Mucosa of rectum (tissue), 2 donors: ENCODE measurements at regions not wholly inside any gene's neighbourhood (a gene's known extent, or its start where the extent isn't known, plus 50 kb on each side); places are given as distances from the start of the nearest gene placed in this dataset.

ENCODE experiments used
- H3K27ac ChIP-seq, 2 donors: one replicate each; pipeline ENCODE4 v1.7.0; 2013; ENCODE audit warnings: inconsistent platforms in 2 of 2, low read depth in 2 of 2, low read length in 2 of 2
- H3K27me3 ChIP-seq, 2 donors: one replicate each; pipeline ENCODE4 v1.7.0; 2013; ENCODE audit warnings: low read length in 2 of 2; ENCODE audit not compliant: control insufficient read depth in 2 of 2, insufficient read depth in 2 of 2
- H3K36me3 ChIP-seq, 2 donors: one replicate each; pipeline ENCODE4 v1.7.0; 2013; ENCODE audit warnings: low read length in 2 of 2; ENCODE audit not compliant: control insufficient read depth in 2 of 2, insufficient read depth in 2 of 2
- H3K4me1 ChIP-seq, 2 donors: one replicate each; pipeline ENCODE4 v1.7.0; 2013; ENCODE audit warnings: low read length in 2 of 2, mild to moderate bottlenecking in 1 of 2; ENCODE audit not compliant: control insufficient read depth in 2 of 2, insufficient read depth in 2 of 2
- H3K4me3 ChIP-seq, 2 donors: one replicate each; pipeline ENCODE4 v1.7.0; 2013; ENCODE audit warnings: low read length in 2 of 2
- H3K9ac ChIP-seq, 2 donors: one replicate each; pipeline ENCODE4 v1.7.0; 2013; ENCODE audit warnings: low read length in 2 of 2, low read depth in 1 of 2, mild to moderate bottlenecking in 1 of 2
- H3K9me3 ChIP-seq, 2 donors: one replicate each; pipeline ENCODE4 v1.7.0; 2013; ENCODE audit warnings: low read length in 2 of 2; ENCODE audit not compliant: control insufficient read depth in 2 of 2
- donor health status: healthy.
- donor health status: Normal muscosa, but diverticular disease.

GRCh38 chr13:50588491-50589130 lies 254.9 kb downstream of the DLEU7 start:
- Histone ChIP-seq H3K4me3 (no peak overlapping the region), H3K27me3 (no peaks in the 10 kb centered on the region), H3K9me3 (no peaks in the 10 kb centered on the region), H3K36me3 (no peaks in the 10 kb centered on the region), H3K27ac (no peak overlapping the region), H3K4me1 (no peaks in the 10 kb centered on the region), H3K9ac (no peak overlapping the region)

GRCh38 chr13:50589139-50589538 lies 254.4 kb downstream of the DLEU7 start:
- Histone ChIP-seq H3K4me3 (no peak overlapping the region), H3K4me1 (no peaks in the 10 kb centered on the region), H3K27ac (no peak overlapping the region)

GRCh38 chr13:50589651-50590054 lies 253.8 kb downstream of the DLEU7 start:
- Histone ChIP-seq H3K4me1 (no peaks in the 10 kb centered on the region), H3K36me3 (no peaks in the 10 kb centered on the region), H3K9ac (no peak overlapping the region), H3K27me3 (no peaks in the 10 kb centered on the region), H3K27ac (no peak overlapping the region), H3K4me3 (no peak overlapping the region), H3K9me3 (no peaks in the 10 kb centered on the region)

More at GRCh38 chr13:50589139-50589538, 254.4 kb downstream of the DLEU7 start:
- Histone ChIP-seq H3K36me3 (no peaks in the 10 kb centered on the region), H3K9ac (no peak overlapping the region), H3K27me3 (no peaks in the 10 kb centered on the region), H3K9me3 (no peaks in the 10 kb centered on the region)

GRCh38 chr13:50592412-50593155 lies 250.9 kb downstream of the DLEU7 start:
- Histone ChIP-seq H3K36me3 (no peaks in the 10 kb centered on the region), H3K4me1 (no peaks in the 10 kb centered on the region)

GRCh38 chr13:50593207-50593606 lies 250.3 kb downstream of the DLEU7 start:
- H3K27ac ChIP-seq: no peak overlapping the region
- H3K9ac ChIP-seq: no peak overlapping the region
- no peak overlapping the region for H3K4me3 ChIP-seq
- H3K4me1 ChIP-seq: no peaks in the 10 kb centered on the region
- no peaks in the 10 kb centered on the region for H3K27me3 ChIP-seq
- H3K9me3 ChIP-seq: no peaks in the 10 kb centered on the region
- no peaks in the 10 kb centered on the region for H3K36me3 ChIP-seq

More at GRCh38 chr13:50592412-50593155, 250.9 kb downstream of the DLEU7 start:
- no peaks in the 10 kb centered on the region for H3K27me3 ChIP-seq
- H3K4me3 ChIP-seq: no peak overlapping the region
- no peak overlapping the region for H3K9ac ChIP-seq
- no peaks in the 10 kb centered on the region for H3K9me3 ChIP-seq
- H3K27ac ChIP-seq: no peak overlapping the region

- Histone ChIP-seq H3K27me3 (no peaks in the 10 kb centered on the region), H3K4me1 (no peaks in the 10 kb centered on the region), H3K27ac (no peak overlapping the region), H3K9me3 (no peaks in the 10 kb centered on the region), H3K9ac (no peak overlapping the region), H3K4me3 (no peak overlapping the region), H3K36me3 (no peaks in the 10 kb centered on the region)
These were observed 249.0 kb downstream of the DLEU7 start for GRCh38 chr13:50594276-50595051.

- H3K4me1 ChIP-seq: no peaks in the 10 kb centered on the region
- H3K9ac ChIP-seq: no peak overlapping the region
- no peak overlapping the region for H3K27ac ChIP-seq
- no peaks in the 10 kb centered on the region for H3K9me3 ChIP-seq
- no peaks in the 10 kb centered on the region for H3K27me3 ChIP-seq
- no peak overlapping the region for H3K4me3 ChIP-seq
- H3K36me3 ChIP-seq: no peaks in the 10 kb centered on the region
These were observed 248.3 kb downstream of the DLEU7 start for GRCh38 chr13:50595196-50595595.

GRCh38 chr13:50596156-50596555 lies 247.3 kb downstream of the DLEU7 start:
- Histone ChIP-seq H3K36me3 (no peaks in the 10 kb centered on the region), H3K9me3 (no peaks in the 10 kb centered on the region), H3K9ac (no peak overlapping the region), H3K4me3 (no peak overlapping the region), H3K4me1 (no peaks in the 10 kb centered on the region), H3K27ac (no peak overlapping the region), H3K27me3 (no peaks in the 10 kb centered on the region)

GRCh38 chr13:50596776-50597203 lies 246.7 kb downstream of the DLEU7 start:
- Histone ChIP-seq H3K9me3 (no peaks in the 10 kb centered on the region), H3K4me1 (no peaks in the 10 kb centered on the region), H3K36me3 (no peaks in the 10 kb centered on the region), H3K27ac (no peak overlapping the region), H3K9ac (no peak overlapping the region), H3K27me3 (no peaks in the 10 kb centered on the region), H3K4me3 (no peak overlapping the region)

- Histone ChIP-seq H3K4me1 (no peaks in the 10 kb centered on the region), H3K4me3 (no peak overlapping the region), H3K9me3 (no peaks in the 10 kb centered on the region), H3K9ac (no peak overlapping the region), H3K27ac (no peak overlapping the region), H3K36me3 (no peaks in the 10 kb centered on the region), H3K27me3 (no peaks in the 10 kb centered on the region)
These were observed 245.2 kb downstream of the DLEU7 start for GRCh38 chr13:50598338-50598737.
